KOPT-K1 (cell line): ENCODE measurements at regions not wholly inside any gene's neighbourhood (a gene's known extent, or its start where the extent isn't known, plus 50 kb on each side); places are given as distances from the start of the nearest gene placed in this dataset.

Experiments
- H3K27ac ChIP-seq: fragments of 200-600 bp; sonication (generic); 2 replicates; pipeline ENCODE4 v1.5.1; 2016; ENCODE audit warnings: antibody characterized with exemption, mild to moderate bottlenecking, low read depth, low read length; ENCODE audit not compliant: poor library complexity, severe bottlenecking
- H3K36me3 ChIP-seq: fragments of 200-600 bp; sonication (generic); 2 replicates; pipeline ENCODE4 v1.5.1; 2017; ENCODE audit warnings: antibody characterized with exemption, mild to moderate bottlenecking, low read length, moderate library complexity; ENCODE audit not compliant: insufficient read depth
- H3K9me3 ChIP-seq: fragments of 200-600 bp; sonication (generic); 2 replicates; pipeline ENCODE4 v1.5.1; 2017; ENCODE audit warnings: antibody characterized with exemption, low read length, mild to moderate bottlenecking; ENCODE audit not compliant: insufficient read depth, poor library complexity, severe bottlenecking

DNA sequence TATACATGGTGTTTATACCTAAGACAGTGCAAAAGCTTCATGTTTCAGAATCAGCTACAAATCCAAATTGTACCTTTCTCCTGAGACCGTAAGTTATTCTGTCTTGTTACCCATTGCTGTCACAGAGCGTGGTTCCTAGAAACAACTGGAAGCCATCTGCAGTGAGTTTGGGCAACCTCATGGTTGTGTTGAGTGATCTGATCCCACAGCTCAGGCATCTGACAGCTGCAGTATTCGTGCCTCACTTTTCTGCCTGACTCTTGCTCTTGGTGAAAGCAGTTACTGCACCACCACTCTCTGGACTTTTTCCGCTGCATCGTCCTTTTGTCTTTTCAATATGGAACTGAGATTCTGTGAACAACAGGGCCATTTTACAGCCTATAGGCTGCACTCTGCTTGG, 752.6 kb downstream of the MAFB start:
- no peak overlapping the region for H3K27ac ChIP-seq
- no peaks in the 10 kb centered on the region for H3K9me3 ChIP-seq

DNA sequence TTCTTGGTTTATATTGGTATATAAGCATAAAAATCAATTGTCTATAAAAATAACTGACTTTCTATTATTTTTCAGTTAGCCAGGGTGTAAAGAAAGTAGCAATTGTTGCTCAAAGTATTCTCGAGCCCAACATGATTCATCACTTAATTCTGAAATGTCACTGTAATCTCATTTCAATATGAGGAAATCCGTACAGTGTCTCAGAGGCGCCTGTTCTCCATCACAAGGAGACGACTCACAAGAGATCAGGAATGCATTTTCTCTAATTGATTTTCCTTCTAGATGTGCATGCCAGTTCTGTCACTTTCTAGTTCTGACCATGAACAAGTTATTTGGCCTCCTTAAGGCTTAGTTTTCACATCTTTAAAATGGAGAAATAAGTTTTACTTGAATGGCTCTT, 753.1 kb downstream of the MAFB start:
- Histone ChIP-seq H3K9me3 (no peaks in the 10 kb centered on the region), H3K36me3 (no peaks in the 10 kb centered on the region), H3K27ac (no peak overlapping the region)

More for the DNA sequence above, 752.6 kb downstream of the MAFB start:
- H3K36me3 ChIP-seq: no peaks in the 10 kb centered on the region

DNA sequence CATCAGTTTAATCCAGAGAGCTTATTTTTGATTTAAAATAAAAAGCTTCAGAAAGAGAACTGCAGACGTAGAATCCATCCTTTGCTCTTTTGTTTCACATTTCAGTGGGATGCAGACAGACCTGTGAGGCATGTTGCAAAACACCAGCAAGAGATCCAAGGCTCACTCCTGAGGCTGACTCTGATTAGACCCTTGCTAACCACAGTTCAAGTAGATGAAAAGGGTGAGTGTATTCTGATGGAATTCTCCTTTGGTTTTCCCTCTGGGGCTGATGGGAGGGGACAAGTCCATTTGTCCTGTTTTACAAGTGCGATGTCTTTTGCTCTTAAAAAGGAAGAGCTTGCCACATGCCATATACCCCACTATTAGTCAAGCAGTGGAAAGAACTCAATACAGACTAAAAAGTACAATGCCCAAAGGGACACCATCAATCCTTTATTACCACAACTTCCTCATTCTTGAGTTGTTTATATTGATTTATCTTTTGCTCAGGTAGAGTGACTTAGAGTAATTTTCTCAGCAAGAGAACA, 772.7 kb downstream of the MAFB start:
- H3K36me3 ChIP-seq: no peaks in the 10 kb centered on the region
- no peak overlapping the region for H3K27ac ChIP-seq
- H3K9me3 ChIP-seq: no peaks in the 10 kb centered on the region

DNA sequence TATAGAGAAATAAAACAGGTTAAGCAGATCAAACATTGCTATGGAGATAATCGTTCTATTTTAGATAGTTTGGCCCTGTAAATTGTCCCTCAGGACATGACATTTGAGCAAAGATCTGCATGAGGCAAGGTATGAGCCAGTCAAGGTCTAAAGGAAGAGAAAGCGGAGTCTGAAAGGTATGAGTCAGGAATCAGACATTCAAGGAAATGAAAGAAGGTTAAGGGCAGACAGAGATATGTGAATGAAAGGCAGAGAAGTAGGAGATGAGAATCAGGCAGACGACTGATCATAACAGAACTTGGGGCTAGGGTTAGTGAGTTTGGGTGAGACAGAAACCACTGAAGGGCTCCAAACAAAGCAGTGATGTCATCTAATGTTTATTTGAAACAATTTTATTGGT, 775.8 kb downstream of the MAFB start:
- no peak overlapping the region for H3K27ac ChIP-seq
- H3K36me3 ChIP-seq: no peaks in the 10 kb centered on the region
- H3K9me3 ChIP-seq: no peaks in the 10 kb centered on the region

DNA sequence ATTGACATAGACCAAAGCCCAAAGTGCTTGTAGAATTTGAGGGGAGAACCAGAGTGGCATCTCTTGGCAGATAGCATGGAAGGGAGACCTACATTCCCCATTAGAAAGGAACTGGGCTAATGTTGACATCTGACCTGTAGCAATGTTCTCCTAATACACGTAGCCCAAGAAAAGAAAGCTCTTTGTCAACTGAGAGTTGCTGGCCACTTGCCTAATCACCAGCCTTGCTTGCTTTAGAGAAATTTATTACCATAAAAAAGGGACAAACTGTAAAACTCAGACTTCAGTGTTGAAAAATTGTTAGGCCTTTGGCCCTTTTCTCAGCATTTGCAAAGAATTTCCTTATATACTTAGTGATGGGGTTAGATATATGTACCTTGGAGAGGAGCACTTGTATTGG, 777.5 kb downstream of the MAFB start:
- no peaks in the 10 kb centered on the region for H3K36me3 ChIP-seq
- H3K27ac ChIP-seq: no peak overlapping the region
- no peaks in the 10 kb centered on the region for H3K9me3 ChIP-seq

DNA sequence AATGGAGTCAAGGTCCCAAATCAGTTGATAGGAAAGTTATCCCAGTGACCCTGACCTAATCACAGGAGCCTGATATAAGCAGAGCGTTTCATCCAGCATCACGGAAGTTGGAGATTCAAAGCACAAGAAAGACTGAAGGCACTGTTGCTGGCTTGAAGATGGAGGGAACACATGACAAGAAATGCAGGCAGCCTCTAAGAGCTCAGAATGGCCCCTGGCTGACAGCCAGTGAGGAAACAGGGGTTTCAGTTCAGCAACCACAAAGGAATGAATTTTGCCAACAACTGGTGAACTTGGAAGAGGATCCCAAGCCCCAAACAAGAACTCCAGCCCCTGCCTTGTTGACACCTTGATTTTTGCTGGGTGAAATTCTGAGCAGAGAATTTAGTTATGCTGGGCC, 778.5 kb downstream of the MAFB start:
- H3K36me3 ChIP-seq: no peaks in the 10 kb centered on the region
- H3K27ac ChIP-seq: no peak overlapping the region
- no peaks in the 10 kb centered on the region for H3K9me3 ChIP-seq

DNA sequence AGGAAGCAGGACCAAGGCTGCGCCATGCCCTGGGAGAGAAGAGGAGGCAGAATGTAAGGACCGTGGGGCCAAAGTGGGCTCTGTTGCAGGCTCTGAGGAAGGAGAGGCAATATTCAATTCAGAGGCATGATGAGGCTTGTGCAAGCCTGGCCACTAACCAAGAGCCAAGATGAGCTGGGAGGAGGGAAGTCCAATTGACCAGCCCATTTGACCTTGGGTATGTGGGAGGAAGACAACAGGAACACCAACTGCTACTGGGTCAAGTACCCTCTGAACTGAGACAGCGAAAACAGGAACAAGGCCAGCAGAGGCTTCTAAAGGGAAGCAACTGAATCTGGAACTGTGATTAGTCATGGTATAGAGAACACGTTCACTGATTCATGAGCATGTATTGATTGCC, 779.6 kb downstream of the MAFB start:
- H3K27ac ChIP-seq: no peak overlapping the region
- H3K9me3 ChIP-seq: no peaks in the 10 kb centered on the region
- no peaks in the 10 kb centered on the region for H3K36me3 ChIP-seq

DNA sequence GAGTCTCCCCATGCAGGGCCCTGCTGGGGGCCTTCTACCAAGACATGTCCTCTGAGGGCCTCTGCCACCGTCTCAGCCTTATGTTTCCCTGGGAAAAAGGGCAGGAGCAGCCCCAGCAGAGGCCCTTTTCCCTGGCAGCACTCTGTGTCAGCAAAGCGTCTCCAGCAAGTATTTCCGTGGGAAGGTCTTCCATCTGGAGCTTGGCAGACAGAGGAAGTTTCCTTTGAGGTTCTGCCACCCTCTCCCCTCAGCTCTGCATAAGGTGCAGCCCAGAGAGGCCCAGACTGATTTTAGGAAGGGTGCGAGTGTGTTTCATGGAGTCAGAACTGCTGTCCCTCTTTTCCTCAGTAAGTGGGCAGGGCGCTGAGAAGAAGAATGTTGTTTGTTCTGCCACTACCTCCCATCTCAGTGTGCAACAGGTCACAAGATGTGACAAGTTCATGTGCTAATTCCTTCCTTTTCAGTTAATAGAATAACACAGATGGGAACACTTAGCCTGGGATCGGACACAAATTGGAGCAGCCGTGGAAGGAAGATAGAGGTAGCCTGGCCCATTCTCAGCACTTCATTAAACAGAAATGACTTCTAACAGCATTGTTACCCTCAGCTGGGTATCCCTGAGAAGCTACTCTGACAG, 784.4 kb downstream of the MAFB start:
- no peak overlapping the region for H3K27ac ChIP-seq
- no peaks in the 10 kb centered on the region for H3K9me3 ChIP-seq
- H3K36me3 ChIP-seq: no peaks in the 10 kb centered on the region

DNA sequence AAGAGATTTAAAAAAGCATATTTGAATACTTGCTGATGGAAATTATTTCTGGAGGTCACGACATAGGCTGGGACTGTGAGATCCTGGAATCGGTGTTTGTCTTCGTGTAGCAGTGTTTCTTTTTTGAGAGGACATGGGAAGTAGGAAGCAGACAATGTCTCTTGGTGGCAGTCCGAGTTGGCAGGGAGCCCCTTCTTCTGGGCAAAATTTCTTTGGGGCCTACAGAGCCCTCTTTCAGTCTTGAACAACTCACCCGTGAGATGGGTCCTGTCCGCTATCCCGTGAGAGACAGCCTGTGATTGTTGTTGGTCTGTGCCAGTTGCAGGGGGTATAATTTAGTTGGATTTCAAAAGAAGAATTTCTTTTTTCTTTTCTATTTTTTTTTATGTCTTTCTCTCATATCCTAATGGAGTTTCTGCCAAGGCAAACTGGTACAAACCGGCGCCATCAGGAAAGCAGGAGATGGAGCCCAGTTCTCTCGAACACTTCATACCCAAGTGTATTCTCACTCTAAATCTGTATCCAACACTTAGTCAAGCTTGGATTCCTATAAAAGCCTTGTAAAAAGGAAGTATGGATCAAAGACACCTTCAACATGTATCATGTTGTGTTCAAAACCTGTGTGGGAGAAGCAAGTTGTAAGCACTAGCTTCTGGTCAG, 785.1 kb downstream of the MAFB start:
- Histone ChIP-seq H3K27ac (no peak overlapping the region), H3K36me3 (no peaks in the 10 kb centered on the region), H3K9me3 (no peaks in the 10 kb centered on the region)

DNA sequence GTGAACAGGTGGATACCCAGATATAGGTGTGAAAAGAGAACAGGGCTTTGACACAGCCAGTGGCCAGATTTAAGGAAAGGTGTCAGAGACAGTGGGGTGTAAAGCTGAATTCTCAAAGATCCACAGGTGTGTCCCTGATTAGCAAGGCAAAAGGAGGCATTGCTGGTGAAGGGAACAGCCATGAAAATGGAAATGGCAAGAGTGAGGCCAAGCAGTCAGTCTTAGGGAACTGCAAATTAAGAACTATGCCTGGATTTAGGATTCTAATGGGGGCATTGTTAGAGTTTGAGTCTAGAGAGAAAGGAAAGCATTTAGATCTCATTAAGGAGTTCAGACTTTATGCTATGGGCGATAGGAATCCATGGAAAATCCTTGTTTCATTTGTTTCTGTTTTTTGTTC, 789.2 kb downstream of the MAFB start:
- Histone ChIP-seq H3K9me3 (no peaks in the 10 kb centered on the region), H3K27ac (no peak overlapping the region), H3K36me3 (no peaks in the 10 kb centered on the region)

DNA sequence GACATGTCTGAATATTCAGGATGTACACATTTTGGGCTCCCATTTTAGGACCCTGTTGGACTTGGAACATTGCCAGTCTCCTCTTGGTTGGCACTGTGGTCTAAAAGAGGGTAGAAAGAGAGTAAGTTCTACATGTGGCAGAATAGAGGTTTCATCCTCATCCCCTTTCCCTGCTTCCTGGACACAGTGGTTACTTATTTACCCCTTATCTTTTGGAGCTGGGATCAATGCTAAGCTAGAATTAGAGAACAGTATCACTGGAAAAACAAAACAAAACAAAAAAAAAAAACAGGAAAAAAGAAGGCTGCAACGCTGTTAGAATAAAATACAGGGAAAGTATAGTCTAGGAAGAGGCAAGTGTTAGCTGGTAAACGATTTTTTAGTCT, 790.6 kb downstream of the MAFB start:
- Histone ChIP-seq H3K27ac (no peak overlapping the region), H3K36me3 (no peaks in the 10 kb centered on the region), H3K9me3 (no peaks in the 10 kb centered on the region)

DNA sequence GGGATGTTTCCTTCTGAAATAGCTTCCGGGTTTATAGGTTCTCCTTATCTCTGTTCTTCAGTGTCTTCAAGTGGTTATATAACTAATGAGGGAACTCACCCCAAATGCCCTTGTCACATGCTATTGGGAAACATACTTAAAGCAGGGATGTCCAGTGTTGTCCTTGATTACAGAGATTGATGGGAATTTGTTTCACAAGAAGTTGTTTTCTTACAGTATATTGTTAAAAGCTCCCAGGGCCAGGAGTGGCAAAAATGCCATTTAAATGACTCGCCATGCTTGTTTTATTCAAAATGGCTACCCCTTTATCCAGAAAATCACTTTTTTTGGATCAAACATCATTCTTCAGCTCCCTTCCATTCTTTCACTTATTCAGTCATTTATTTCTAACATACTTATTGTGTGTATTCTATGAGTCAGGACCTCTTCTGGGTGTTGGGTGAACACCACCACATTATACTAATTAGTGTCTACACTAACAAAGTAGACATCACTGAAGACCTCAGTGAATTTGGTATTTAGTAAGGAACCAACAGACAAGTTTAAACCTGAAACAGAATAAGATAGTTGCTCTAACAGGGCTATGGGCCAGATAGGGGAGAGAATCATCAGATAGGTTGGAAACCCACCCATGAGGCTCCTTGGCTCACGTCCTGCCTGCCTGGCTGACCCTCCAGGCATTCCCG, 791.1 kb downstream of the MAFB start:
- H3K9me3 ChIP-seq: no peaks in the 10 kb centered on the region
- no peak overlapping the region for H3K27ac ChIP-seq
- no peaks in the 10 kb centered on the region for H3K36me3 ChIP-seq

DNA sequence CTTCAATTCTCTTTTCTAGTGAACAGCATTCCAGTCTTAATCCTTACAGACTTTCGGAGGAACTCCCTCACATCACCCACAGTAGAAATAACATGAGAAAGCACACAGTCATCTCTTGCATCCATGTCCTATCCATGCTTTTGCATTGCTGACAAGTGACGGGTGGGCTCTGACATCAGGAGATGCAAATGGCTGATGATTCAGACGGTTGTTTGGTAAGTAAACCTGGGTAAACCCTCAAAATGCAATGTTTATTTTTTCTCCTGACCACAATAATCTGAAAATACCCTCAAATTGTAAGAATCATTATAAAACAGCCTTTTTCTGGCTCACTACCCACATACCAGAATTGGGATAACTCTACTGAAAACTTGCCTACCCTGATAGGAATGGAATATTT, 792.0 kb downstream of the MAFB start:
- Histone ChIP-seq H3K36me3 (no peaks in the 10 kb centered on the region), H3K27ac (no peak overlapping the region), H3K9me3 (no peaks in the 10 kb centered on the region)

DNA sequence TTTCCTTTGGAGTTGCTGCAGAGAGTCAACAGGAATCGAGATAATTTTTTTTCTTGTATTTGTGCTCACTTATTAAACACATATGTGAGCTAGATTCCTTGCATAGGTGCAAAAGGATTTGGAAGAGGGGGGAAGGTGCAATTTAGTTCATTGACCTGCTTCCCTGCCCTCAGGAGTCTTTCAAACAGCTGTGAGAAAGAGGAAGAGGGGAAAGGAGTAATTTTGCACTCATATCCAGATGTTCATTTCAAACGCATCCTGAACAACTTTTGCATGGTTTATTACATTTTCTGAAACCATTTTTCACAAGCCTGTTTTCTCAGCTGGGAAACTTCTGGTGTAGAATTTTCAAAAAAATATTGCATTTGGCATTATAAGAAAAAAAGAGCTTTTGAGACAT, 795.0 kb downstream of the MAFB start:
- H3K36me3 ChIP-seq: no peaks in the 10 kb centered on the region

DNA sequence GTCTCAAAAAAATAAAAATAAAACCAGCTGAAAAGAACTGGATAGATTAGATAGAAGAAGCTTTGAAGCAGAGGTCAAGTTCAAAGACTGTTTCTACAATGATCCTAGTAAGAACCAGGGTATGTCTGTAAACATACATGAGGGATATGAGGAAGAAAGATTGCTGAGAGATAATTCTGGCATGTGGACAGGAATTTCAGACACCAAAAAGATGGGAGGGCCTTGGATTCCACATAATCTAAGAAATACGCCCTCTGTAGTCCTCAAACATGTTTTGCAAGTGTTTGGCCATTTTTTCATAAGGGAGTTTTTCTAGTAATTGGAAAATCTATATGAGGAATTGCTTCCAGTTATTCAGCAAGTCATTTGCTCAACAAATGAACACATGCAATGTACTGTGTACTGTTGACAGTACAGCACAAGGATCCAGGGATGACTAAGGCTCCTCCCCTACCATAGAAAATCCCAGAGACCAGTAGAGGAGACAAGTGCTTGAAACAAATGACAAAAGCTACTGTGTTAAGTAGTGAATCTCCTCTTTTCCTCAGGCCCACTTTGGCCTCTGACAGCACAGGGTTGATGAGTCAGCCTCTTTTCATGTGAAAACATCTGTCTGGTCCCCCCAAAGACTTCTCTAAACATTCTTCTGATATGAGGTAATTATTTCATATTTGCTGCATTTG, 795.9 kb downstream of the MAFB start:
- Histone ChIP-seq H3K36me3 (no peaks in the 10 kb centered on the region), H3K9me3 (no peaks in the 10 kb centered on the region), H3K27ac (no peak overlapping the region)

More for the DNA sequence above, 795.0 kb downstream of the MAFB start:
- Histone ChIP-seq H3K9me3 (no peaks in the 10 kb centered on the region), H3K27ac (no peak overlapping the region)
